ENCODE measurements at regions not wholly inside any gene's neighbourhood (a gene's known extent, or its start where the extent isn't known, plus 50 kb on each side); places are given as distances from the start of the nearest gene placed in this dataset.

DNA sequence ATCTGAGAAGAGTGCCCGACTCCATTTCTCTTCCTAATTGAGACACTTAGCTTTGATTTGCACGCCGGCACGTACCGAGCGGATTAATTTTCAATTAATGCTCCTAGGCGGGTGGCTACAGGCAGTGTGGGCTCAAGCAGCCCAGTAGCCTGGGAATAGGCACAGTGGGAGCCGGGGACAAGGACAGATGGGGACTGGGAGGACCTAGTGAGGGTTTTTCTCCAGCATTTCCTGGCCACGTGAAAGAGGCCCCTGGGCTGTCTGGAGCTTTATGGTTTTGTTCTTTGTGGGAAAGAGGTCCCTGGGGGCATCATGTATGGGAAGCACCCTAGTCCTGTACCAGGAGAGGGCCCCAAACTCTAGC lies 78.6 kb upstream of the CSF3R start:
- ChIA-PET POLR2A (no interaction called here), CTCF (interaction anchor here (0.9 kb wide), 1 partner anchor 15 kb away, joined by 3 read pairs; no protein-coding TSS in a partner anchor)
- H3K4me3 ChIP-seq (ENCODE audit: low read depth, low read length) = no peak overlapping the region
- H3K36me3 ChIP-seq (ENCODE audit: control insufficient read depth, insufficient read depth, low read length) = no peaks in the 10 kb centered on the region
- DNase-seq (ENCODE audit: low read depth) = no peak
- TF ChIP-seq, protein P1, sequence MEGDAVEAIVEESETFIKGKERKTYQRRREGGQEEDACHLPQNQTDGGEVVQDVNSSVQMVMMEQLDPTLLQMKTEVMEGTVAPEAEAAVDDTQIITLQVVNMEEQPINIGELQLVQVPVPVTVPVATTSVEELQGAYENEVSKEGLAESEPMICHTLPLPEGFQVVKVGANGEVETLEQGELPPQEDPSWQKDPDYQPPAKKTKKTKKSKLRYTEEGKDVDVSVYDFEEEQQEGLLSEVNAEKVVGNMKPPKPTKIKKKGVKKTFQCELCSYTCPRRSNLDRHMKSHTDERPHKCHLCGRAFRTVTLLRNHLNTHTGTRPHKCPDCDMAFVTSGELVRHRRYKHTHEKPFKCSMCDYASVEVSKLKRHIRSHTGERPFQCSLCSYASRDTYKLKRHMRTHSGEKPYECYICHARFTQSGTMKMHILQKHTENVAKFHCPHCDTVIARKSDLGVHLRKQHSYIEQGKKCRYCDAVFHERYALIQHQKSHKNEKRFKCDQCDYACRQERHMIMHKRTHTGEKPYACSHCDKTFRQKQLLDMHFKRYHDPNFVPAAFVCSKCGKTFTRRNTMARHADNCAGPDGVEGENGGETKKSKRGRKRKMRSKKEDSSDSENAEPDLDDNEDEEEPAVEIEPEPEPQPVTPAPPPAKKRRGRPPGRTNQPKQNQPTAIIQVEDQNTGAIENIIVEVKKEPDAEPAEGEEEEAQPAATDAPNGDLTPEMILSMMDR (IDR thresholded peaks at IDR 0.05; ENCODE audit: insufficient read depth, low read depth, low read length) = no peak
- 0 out of 2 replicates have a peak, but pooled peaks cover 2% of the 10 kb centered on the region for H3K27me3 ChIP-seq (ENCODE audit: control insufficient read depth, insufficient read depth, low read length)

DNA sequence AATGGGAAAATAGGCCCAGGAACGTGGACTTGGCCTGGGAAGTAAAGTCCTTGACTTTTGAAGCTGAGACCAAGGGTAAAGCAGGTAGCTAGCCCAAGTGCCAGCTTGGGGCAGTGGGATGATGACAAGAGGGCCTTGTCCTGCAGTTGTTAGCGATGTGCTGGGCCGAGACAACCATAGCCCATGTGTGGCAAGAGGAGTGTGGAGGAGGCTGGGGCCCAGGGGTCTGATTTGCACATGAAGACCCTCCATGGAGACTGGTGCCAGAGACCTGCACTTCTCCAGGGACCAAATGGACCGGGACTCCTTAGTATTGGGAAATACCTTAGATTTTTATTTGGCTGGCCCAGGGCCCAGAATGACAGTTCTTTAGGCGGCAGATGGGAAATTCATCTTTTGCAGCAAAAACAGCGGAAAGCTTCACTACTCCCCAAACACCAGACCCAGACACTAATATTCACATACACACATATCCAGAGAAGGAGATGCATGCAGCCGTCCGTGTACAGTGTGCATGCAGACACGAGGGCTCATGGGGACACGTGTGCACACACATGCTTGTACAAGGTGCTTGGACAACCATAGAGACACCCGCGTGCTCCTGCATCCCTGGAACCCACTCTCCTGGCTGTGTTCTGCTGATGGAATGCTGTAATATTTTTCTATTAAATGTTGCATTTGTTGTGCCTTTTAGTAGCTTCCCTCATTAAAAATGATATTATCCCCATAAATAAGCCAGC lies 78.1 kb upstream of the CSF3R start:
- Histone ChIP-seq H3K27me3 (ENCODE audit: control insufficient read depth, insufficient read depth, low read length) (0 out of 2 replicates have a peak, but pooled peaks cover 2% of the 10 kb centered on the region), H3K36me3 (ENCODE audit: control insufficient read depth, insufficient read depth, low read length) (no peaks in the 10 kb centered on the region), H3K4me3 (ENCODE audit: low read depth, low read length) (no peak overlapping the region)
- ChIA-PET POLR2A (no interaction called here), CTCF (interaction anchor here (0.9 to 1.5 kb wide), 2 partner anchors 15 to 45 kb away, joined by 3 to 4 read pairs; no protein-coding TSS in a partner anchor)
- no peak for DNase-seq (ENCODE audit: low read depth)
- TF ChIP-seq, protein P1 (IDR thresholded peaks at IDR 0.05; ENCODE audit: insufficient read depth, low read depth, low read length) = no peak

GRCh38 chr1:36560177-36560576 lies 77.5 kb upstream of the CSF3R start:
- CTCF ChIA-PET = interaction anchor here (1.5 kb wide), 1 partner anchor 44 kb away, joined by 4 read pairs; no protein-coding TSS in a partner anchor
- Histone ChIP-seq H3K36me3 (ENCODE audit: control insufficient read depth, insufficient read depth, low read length) (no peaks in the 10 kb centered on the region), H3K27me3 (ENCODE audit: control insufficient read depth, insufficient read depth, low read length) (0 out of 2 replicates have a peak, but pooled peaks cover 4% of the 10 kb centered on the region), H3K4me3 (ENCODE audit: low read depth, low read length) (no peak overlapping the region)
- no peak for DNase-seq (ENCODE audit: low read depth)
- POLR2A ChIA-PET = no interaction called here
- TF ChIP-seq, protein P1 (IDR thresholded peaks at IDR 0.05; ENCODE audit: insufficient read depth, low read depth, low read length) = no peak

GRCh38 chr1:36559061-36559460 lies 76.3 kb upstream of the CSF3R start:
- ChIA-PET POLR2A (no interaction called here), CTCF (no interaction called here)
- Histone ChIP-seq H3K4me3 (ENCODE audit: low read depth, low read length) (no peak overlapping the region), H3K27me3 (ENCODE audit: control insufficient read depth, insufficient read depth, low read length) (0 out of 2 replicates have a peak, but pooled peaks cover 4% of the 10 kb centered on the region), H3K36me3 (ENCODE audit: control insufficient read depth, insufficient read depth, low read length) (no peaks in the 10 kb centered on the region)
- DNase-seq (ENCODE audit: low read depth) = no peak
- TF ChIP-seq, protein P1 (IDR thresholded peaks at IDR 0.05; ENCODE audit: insufficient read depth, low read depth, low read length) = no peak

DNA sequence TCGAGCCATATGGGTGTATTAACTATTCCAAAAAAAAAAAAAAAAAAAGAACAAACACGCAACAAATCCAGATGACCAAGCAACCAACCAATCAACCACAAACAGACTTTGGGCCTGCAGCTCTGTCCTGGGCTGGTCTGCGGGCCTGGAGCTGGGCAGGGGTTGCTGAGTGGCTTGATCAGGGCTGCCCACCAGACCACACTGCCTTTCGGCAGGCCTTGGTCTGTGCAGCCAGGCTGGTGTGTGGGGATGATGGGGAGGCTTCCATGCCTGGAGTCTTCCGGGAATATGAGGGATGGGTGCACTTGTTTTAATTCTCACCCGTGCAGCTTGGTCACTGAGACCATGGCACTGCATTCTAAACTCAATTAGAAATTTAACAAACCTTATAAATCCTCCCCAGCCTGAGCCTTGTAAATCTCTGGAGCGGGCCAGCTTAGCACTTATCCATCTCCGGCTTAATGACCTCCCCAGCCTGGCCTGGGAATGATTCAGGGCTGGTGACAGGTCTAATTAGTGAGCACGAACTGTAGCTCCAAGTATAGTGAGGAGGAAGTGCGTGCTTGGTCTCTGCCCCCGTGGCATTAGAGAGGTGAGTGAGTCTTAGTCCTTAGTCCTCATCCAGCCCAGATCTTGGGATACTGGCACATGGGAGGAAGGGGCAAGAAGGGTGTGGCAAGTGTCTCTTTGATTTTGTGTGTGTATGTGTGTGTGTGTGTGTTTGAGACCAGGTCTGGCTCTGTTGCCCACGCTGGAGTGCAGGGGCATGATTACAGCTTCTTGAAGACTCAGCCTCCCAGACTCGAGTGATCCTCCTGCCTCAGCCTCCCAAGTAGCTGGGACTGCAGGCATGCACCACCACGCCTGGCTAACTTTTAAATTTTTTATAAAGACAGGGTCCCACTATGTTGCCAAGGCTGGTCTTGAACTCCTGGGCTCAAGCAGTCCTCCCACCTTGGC lies 74.6 kb upstream of the CSF3R start:
- H3K27me3 ChIP-seq (ENCODE audit: control insufficient read depth, insufficient read depth, low read length) = peaks cover 8% of the 10 kb centered on the region
- no peaks in the 10 kb centered on the region for H3K36me3 ChIP-seq (ENCODE audit: control insufficient read depth, insufficient read depth, low read length)
- ChIA-PET POLR2A (no interaction called here), CTCF (interaction anchor here (0.9 to 1.0 kb wide), 2 partner anchors 18 to 33 kb away, joined by 3 read pairs; no protein-coding TSS in a partner anchor)
- DNase-seq (ENCODE audit: low read depth) = no peak
- TF ChIP-seq, protein P1 (IDR thresholded peaks at IDR 0.05; ENCODE audit: insufficient read depth, low read depth, low read length) = no peak
- H3K4me3 ChIP-seq (ENCODE audit: low read depth, low read length) = no peak overlapping the region
